ENCODE measurements at regions not wholly inside any gene's neighbourhood (a gene's known extent, or its start where the extent isn't known, plus 50 kb on each side); places are given as distances from the start of the nearest gene placed in this dataset.

DNA sequence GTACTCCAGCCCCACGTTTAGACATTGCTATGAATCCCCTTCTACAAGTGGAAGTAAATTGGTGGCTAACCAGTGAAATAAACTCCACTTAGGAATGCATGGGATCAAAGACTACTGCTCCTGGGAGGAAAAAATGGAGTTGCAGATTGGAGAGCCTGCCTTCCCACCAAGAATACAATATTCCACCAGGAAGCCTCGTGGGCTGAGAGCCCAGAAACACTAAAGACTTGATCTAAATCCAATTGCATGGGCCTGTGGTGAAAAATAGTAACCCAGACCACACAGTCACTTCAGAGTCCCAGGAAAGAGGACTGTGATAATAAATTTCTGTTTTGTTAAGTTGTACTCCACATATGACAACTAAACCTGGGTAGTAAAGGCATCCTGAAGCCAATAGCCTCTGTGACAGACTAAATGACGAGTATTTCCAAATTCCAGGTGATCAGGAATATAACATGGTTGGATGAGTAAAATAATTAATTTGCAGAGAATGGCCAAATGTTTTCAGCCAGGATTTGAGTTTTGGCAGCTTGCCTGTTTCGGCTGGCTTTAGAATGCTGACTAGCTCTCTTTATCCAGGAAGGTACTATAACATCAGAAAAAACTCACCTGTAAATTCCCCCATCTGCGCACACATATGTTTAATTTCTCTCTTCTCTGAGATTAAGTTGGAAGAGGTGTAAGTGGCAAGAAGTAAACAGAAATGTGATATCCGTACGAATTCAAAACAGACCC, 480.3 kb downstream of the LIG4 start:
- DNase-seq = no peak

DNA sequence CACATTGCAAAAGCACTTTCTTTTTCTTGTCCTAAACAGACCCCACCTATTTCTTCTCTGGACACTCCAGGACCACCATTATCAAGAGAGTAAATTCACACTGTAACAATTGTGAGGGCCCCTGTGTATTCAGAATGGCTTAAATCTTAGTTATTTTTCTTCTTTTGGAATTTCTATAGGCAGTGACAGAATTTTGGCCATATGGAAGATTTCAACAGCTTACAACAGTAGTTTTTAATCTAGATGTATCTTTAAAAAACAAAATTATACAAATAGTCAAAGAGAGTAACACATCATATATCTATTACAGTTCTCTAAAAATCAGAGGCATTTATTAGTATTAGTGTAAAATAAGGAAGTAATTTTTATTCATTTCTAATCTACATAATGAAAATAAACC, 482.1 kb downstream of the LIG4 start:
- DNase-seq = no peak

DNA sequence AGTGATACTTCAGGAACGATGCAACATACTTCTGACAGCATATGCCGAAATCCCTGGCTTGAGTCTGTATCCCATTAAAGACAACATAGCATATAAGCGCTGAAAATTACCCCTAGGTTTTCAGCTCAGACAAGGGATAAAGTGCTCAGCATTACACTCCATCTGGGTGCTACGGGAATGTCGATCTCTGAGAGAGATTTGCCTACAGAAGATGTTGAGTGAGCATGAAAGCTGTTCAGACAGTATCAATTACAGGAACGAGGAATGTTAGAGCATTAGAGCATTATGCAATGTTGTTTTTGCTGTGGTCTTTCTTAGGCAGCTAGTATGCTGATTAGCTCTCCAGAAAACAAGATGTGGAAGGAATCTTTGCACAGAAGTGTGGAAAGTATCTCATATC, 484.5 kb downstream of the LIG4 start:
- peak; percentile 48 for DNase-seq

DNA sequence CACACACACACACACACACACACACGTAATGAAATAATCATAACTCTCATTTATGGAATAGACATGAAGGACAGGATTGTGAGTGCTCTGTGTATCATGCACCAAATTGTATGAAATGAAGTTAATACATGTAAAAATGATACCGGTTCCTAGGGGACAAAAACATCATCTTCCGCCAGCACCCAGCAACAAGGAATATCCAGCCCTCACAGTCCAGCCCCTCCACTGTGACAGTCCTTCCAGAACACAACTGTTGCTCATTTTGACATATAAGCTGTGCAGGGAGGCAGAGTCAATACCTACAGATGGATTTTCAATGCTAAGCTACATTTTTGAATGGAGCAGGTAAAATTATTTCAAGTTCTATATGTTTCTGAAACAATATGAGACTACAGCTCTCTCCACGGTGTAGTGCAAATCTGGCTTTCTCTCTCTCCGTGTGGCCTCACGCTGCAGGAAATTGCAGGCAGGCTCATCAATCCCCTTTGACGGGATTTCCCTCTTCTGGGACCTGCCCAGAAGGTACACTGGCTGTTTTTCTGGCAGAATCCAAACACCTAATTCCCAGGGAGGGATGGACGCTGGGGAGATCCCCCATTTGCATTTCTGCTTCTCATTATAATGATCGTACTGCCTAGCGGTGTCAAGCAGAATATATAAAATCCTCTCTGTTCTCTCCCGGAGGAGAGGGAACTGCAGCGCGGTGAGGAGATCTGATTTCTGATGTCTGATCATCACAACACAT, 494.0 kb downstream of the LIG4 start:
- no peak for DNase-seq

DNA sequence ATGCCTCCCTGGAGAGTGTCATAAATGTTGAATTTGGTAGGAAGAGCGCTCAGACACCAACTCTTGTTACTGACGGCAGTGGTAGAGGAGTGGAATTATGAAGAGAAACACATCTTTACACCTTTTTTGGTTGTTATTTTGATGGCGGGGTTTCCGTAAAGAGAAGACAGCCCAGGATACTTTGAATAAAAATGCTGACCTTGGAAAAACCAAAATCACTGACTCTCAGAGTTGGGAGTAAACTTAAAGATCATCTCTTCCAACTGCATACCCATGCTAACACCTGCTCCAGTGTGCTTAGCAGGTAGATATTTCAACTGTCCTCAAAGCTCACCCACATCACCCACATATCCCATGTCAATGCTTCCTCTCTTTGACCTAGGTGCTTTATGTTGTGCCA, 498.6 kb downstream of the LIG4 start:
- no peak for DNase-seq

DNA sequence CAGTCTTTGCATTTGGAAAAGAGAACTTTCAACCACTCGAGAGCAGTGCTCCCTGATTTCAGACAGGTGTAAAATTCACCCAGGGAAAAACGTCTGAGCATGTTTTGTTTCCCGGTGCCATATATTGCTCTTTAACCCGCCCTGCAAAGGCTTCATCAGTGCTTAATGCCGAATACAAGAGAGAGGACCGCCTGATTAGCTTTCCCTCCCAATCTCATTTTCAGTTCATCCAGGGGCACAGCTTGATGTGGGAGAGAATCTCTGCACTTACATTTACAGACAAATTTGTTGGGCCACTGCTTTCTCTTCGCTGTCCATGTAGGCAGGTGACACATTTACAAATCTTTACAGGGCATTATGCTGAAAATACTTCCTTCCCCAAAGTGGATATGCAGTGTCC, 499.1 kb downstream of the LIG4 start:
- no peak for DNase-seq

DNA sequence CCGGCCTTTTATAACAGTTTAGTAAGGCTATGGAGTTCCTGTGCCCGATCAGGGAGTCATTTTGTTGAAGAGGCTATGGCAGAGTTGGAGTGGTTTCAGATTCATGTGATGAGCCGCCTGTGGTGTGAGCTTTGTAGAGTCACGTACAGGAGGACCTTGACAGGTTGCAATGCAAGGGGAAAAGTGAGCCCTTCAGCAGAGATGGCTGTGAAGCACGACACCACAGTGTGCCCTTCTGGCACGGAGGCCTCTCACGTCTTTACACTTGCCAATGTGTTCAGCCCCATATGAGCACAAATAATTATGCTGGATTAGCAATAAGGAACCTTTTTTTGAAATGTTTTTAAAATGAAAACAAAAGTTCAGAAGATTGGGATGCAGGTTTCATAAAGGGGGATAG, 499.8 kb downstream of the LIG4 start:
- DNase-seq = no peak

DNA sequence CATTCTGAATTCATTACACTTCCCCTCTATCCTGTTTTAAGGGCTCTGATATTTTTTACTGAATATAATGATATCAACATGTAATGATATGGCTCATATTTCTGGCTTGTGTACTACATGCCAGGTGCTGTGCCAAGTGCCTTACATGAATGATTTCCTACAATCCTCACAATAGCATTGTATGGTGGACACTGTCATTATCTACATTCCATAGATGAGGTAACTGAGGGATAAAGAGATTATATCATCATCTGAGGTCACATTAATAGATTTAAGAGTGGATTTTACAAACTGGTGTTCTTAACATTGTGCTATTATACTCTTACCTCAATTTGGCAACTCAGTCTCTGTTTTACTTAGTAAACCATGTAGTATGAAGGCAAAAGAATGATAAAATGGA, 502.0 kb downstream of the LIG4 start:
- DNase-seq = no peak

DNA sequence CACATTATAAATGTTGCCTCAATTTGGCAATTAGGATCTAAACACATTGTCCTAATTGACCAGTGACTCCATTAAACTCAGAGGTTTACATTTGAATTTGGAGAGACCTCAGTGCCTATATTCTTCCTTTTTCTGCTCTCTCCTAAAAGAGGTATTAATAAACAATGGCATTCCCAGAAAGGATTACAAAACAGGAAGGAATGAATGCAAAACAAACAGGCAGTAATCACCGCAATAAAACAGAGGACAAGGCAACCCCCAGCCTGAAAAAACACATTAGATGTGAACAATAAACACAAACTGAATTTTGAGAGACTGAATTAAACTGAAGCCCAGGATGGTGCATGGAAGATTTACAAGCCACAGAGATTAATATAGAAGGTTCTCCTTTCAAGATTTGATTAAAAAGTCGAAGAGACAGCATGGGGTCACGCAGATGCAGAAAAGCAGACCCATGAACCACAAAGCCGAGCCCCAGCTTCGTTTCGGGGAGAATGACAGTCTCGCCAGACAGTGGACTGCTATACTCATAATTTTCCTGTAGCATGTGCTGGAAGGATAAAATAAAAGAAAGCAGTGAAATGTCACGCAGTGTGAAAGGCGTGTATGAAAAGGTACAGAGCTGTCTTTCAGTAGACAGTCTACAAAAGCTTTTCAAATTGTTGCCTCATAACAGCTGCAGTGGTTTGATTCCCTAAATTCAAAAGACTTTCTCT, 503.0 kb downstream of the LIG4 start:
- no peak for DNase-seq

DNA sequence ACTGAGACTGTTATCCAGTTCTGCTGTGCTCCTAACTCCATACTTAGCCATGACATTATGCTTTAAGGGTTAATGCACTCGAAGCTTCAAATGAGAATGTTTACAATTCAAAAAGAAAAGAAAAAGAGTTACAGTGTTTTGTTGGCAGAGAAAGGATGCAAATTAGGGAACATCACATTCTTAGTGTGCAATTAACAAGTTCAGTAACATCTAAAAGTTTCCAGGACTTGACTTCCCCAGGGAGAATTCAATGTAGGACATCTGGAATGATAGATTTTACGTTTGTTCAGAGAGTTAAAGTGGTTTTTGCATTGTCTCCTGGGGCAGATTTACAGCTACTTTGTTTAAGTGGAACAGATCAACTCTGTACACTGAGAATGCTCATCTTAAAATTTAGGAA, 525.2 kb downstream of the LIG4 start:
- DNase-seq = no peak

DNA sequence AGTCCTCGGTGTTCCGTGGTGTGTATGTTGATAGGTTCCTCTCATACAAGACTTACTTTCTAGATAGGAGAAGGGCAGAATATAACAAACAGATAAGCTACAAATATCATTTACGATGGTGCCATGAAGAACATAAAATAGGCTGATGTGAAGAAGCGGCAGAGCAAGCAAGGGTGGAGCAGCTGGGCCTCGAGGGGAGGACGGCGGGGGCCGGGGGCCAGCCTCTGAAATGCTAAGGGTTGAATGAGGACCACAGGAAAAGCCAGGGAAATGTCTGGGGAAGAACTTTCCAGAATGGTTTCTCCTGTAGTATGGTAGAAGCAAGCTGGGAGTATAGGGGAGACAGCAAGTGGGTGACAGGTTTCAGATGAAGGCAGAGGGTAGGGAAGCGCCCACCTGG, 529.5 kb downstream of the LIG4 start:
- no peak for DNase-seq

DNA sequence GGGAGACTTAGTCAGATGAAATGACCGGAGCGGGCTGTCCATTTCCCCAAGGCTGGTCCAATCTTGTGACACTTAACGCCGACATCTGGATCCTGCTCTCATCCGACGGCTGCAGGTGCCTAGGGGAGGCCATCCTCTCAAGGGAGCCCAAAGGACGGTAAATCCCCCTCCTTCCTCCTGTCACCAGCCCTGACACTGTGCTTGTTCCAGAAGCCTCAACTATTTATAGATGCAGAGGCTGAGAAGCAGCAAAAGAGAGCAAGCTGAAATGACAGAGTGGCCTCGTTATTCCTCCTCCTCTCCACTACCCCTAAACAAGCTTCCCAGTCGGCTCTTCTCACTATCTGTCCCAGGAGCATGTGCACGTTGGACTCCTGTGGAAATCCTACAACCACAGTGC, 533.7 kb downstream of the LIG4 start:
- DNase-seq = no peak

DNA sequence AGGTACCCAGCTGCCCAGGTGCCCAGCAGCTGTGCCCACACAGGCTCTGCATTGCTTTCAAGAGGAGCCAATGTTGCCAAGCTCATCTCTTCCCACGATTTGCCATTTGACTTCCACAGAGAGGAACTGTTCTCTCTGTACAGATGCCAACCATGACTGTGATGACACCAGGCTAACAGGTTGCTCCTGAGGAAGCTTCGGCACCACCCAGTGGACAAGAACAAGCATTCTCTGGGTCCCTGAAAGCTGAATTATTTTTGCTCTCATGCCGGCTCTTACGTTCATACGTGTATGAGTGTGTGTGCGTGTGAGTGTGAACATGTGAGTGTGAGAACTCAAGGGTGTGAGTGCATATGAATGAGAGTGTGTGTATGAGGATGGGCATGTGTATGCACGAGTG, 535.2 kb downstream of the LIG4 start:
- DNase-seq = no peak

DNA sequence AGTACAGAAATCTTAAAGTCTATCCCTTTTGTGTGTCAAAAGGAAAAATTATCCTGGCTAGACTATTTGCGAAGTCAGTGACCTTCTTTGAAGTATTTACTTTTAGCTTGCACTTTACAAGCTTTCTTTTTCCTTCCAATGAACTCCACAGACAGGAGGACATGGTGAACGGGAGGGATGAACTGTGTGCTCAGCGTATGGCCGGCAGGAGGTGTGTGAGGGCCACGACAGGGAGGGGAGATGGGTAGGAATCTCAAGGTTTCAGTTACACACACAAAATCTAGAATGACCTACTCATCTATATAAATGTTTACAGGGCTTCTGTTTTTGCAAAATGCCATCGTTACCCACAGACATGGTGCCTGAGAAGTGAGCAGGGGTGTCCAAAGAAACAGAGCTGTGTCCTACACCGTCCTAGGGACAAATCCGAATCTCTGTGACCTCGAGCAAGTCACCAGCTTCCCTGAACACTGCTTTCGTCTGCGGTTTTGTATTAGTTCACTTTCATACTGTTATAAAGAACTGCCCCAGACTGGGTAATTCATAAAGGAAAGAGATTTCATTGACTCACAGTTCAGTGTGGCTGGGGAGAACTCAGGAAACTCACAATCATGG, 537.2 kb downstream of the LIG4 start:
- peak; percentile 3 for DNase-seq

DNA sequence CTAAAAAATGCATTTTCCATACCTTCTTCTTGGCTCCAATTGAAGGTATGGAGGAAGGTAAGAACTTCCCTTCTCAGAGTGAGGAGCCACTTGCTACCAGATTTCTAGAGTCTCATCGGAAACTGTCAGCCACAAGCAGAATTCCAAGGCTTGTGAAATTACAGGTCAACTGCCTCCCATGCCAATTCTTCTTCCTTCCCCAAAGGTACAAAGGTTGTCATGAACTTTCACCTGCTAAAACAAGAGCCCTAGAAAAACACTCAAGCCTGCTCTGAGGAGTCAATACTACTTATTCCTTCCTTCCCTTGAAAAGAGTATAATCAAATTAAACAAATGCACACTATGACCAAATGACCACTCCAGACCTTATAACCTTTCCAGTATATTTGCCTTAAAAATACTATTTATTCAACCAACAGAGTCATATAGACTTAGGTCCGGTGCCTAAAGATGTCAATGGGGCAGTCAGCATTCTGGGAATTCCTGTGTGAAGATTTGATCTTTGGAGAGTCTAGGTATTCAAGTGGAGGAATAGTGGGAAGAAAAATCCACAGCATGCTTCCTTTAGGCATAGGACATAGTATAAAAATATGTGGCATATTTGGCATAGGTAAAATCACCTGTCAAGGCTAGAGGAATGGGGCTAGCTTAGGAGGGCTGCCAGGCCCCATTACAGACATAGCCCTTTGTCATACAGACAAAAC, 539.3 kb downstream of the LIG4 start:
- no peak for DNase-seq

DNA sequence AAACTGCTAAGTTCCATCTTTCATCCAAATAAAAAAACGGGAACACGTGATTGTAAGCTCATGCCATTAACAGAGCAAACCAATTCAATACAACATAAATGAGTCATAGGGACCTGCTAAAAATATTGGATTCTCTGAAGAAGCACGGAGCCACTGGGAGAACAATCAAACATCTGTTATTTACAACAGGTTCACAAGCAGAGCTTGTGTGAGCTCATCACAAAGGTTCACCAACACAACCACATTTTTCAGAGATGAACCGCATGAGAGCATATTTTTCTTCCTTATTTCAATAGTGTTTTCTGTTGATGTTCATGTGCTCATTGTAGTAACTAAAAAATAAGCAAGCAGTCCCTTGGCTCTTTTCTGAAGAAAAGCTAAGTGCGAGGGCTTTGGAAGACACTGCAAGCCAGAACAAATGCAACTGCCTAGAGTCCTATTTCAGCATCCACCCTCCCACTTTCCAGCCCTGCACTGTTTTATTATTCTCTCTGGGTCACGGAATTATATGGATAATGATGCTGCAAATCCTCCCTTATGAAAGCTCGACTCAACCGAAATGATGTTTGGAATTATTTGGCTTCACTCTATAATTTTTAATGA, 545.8 kb downstream of the LIG4 start:
- DNase-seq = no peak

DNA sequence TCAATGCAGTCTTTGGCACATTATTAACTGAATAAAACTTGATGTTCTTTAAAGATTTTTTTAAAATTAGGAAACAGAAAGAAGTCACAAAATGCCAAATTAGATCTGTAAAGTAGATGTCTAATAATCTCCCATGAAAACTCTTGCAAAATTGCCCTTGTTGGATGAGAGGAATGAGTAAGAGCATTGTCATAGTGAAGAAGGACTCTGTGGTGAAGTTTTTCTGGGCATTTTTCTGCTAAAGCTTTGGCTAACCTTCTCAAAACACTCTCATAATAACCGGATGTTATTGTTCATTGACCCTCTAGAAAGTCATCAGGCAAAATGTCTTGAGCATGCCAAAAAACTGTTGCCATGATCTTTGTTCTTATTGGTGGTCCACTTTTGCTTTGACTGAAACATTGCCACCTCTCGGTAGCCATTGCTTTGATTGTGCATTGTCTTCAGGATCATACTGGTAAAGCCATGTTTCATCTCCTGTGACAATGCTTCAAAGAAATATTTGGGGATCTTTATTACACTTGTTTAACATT, 549.3 kb downstream of the LIG4 start:
- DNase-seq = no peak

DNA sequence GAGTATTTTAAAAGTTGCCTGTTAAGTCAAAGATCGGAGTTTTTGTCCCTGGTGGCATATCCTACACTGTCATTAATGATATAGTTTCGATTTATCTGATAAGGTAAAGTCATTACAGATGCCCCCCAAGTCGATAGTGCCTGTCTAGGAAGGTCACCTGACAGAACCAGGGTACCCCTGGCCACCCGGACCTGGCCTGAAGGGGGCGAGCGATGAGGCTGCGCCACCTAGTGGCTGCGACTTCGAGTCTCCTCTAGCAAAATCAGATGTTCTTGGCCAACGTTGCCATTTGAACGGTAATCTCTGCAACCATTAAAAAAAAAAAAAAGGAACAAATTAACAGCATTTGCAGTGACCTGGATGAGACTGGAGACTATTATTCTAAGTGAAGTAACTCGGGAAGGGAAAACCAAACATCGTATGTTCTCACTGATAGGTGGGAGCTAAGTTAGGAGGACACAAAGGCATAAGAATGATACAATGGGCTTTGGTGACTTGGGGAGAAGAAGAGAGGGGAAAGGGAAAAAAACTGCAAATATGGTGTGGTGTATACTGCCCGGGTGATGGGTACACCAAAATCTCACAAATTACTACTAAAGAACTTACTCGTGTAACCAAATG, 565.1 kb downstream of the LIG4 start:
- DNase-seq = peak; percentile 25

DNA sequence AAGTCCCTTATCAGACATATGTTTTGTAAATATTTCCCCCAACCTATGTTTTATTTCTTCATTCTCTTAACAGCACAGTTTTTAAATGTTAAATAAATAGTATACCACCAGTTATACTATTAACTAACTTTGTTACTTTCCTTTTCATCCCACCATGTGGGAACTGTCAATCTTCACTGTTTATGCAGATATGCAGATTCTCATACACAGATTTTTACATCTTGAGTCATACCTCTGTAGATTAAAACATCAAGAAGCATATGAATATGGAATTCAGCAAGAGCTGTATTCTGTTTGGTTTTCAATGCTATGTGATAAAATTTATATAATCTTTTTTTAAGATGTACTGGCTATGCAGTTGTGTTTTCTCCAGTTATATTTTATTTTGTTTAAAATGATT, 566.3 kb downstream of the LIG4 start:
- no peak for DNase-seq

DNA sequence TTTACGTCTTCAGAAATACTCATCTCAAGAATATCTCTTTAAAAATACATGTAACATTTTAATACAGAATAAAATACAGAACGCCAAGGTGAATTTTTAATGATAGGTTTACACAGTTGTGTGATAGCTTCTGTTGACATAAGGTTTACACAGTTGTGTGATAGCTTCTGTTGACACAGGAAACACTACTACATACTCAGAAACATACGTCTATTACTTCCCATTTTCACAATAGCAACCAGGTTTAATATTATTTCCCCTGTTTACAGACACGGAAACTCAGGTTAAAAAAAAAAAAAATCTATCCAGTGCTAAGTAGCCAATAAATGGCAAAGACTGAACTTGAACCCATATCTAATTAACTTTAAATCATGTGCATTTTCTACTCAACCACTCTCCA, 571.2 kb downstream of the LIG4 start:
- DNase-seq = no peak

DNA sequence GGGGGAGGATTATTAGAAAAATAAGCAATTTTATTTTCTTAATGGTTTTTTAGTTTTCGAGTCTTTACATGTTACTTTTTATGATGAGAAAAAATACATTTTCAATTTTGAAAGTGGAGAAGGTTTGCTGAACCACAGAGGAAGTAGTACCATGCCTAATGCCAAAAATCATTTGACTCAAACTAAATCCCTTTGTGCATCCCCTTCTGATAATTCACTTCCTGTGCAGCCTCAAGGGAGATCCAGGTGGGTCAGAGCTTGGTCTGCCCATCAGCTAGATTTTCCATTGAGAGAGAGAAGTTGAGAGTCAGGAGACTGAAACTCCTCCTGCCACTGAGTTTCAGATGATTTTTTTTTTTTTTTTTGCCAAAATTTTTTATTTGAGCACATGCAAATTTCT, 571.7 kb downstream of the LIG4 start:
- DNase-seq = no peak

DNA sequence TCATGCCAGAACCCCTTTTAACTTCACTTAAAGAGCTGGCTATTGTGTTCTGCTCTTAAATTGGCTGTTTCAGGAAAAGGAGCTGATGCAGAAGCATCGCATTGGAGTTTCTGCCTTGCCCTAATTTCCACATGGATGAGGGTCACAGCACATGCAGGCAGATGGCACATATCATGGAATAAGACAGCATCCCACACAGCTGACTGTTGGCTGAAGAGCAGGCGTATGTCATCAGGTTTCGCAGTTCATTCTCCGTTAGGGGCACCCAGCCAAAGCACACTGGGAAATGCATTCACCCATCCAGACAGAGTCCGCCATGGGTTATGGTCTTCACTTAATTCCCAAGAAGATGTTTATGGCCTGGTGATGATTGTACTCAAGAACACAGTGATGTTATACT, 572.5 kb downstream of the LIG4 start:
- DNase-seq = no peak

Data from fibroblast of skin of right quadriceps (primary cell).